Activated naive CD8-positive, alpha-beta T cell treated with anti-CD3 and anti-CD28 coated beads, Interleukin-2, amount 10 ng/mL, durations not matched to agents 7 days and 5 days (primary cell): ENCODE measurements at regions not wholly inside any gene's neighbourhood (a gene's known extent, or its start where the extent isn't known, plus 50 kb on each side); places are given as distances from the start of the nearest gene placed in this dataset.

ENCODE experiments used
- ATAC-seq: fragments of 150-1000 bp; cut with Tn5 transposase; one replicate; pipeline ENCODE4 v1.10.0; 2021; ENCODE audit warnings: low read depth, moderate library complexity
- POLR2A ChIA-PET: fragments of 350-600 bp; sonication (Branson Sonifier 250); formaldehyde crosslinking; loops from one replicate; lab custom pipeline; 2021; ENCODE audit warnings: antibody characterized with exemption; lab: Charles Lee
- DNase-seq: peaks from one replicate; pipeline ENCODE4 v3.0.0; 2021
- H3K27ac Mint-ChIP-seq: one replicate; pipeline ENCODE4 v1.8.0; 2022; ENCODE audit warnings: mild to moderate bottlenecking, mixed read lengths
- H3K27me3 Mint-ChIP-seq: one replicate; pipeline ENCODE4 v1.8.0; 2022; ENCODE audit warnings: mild to moderate bottlenecking, moderate library complexity, mixed read lengths
- H3K36me3 Mint-ChIP-seq: one replicate; pipeline ENCODE4 v1.8.0; 2021; ENCODE audit warnings: mild to moderate bottlenecking, mixed read lengths
- H3K4me1 Mint-ChIP-seq: one replicate; pipeline ENCODE4 v1.8.0; 2021; ENCODE audit warnings: mixed read lengths
- H3K4me3 Mint-ChIP-seq: one replicate; pipeline ENCODE4 v1.8.0; 2022; ENCODE audit warnings: mild to moderate bottlenecking, moderate library complexity, mixed read lengths
- H3K9me3 Mint-ChIP-seq: one replicate; pipeline ENCODE4 v1.8.0; 2021; ENCODE audit warnings: mixed read lengths

DNA sequence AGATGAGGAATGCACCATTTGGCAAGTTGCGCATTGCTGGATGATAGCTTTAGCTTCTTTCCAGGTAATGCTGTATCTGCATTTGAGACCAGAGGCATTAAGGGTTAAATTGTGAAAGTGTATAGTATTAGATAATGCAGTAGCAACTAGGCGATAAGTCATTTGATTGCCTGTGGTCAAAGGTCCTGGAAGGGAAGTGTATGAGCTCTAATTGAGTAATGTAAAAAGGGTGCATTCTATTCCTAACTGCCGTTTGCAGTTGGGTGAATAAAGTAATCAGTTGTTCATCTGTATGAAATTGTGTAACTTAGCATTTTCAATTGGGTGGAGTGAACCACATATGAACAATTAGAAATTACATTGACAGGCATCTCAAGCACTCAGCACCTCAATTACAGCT, 54.5 kb upstream of the WDR1 start:
- Mint-ChIP-seq H3K4me1 (peaks cover 6% of the 10 kb centered on the region), H3K36me3 (no peaks in the 10 kb centered on the region), H3K9me3 (peaks cover 2% of the 10 kb centered on the region), H3K27ac (no peak overlapping the region), H3K27me3 (peaks cover 6% of the 10 kb centered on the region), H3K4me3 (no peak overlapping the region)
- DNase-seq (no peak), ATAC-seq (no peak)
- POLR2A ChIA-PET = no interaction called here

GRCh38 chr4:10169839-10170387, 53.3 kb upstream of the WDR1 start:
- ATAC-seq (no peak), DNase-seq (no peak)
- peaks cover 6% of the 10 kb centered on the region for H3K27me3 Mint-ChIP-seq
- H3K27ac Mint-ChIP-seq = no peak overlapping the region
- H3K9me3 Mint-ChIP-seq = no peaks in the 10 kb centered on the region
- no peaks in the 10 kb centered on the region for H3K36me3 Mint-ChIP-seq
- POLR2A ChIA-PET = no interaction called here
- H3K4me1 Mint-ChIP-seq = peaks cover 8% of the 10 kb centered on the region
- H3K4me3 Mint-ChIP-seq = no peak overlapping the region

GRCh38 chr4:10168151-10168550, 51.6 kb upstream of the WDR1 start:
- Mint-ChIP-seq H3K4me1 (peaks cover 18% of the 10 kb centered on the region), H3K36me3 (no peaks in the 10 kb centered on the region), H3K27ac (no peak overlapping the region), H3K4me3 (no peak overlapping the region), H3K27me3 (peaks cover 3% of the 10 kb centered on the region), H3K9me3 (no peaks in the 10 kb centered on the region)
- POLR2A ChIA-PET = no interaction called here
- ATAC-seq = no peak
- no peak for DNase-seq

DNA sequence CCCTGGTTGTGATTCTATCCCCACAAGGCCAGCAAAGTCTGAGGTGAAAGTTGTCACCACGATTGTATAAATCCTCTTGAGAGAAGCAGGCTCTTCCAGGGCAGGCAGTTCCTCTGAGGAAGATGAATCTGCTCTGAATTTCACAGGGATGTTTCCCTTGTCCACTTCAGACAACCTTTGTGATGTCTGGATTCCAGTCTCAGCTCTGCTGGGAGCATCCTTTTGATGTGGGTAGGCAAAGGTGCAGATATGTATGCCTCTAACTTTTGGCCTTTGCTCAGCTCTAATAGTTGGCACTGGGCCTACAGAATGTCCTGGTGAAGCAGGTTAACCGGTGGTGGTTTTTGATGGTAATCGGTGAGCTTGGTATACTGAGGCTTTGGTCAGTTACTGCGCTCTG, 50.6 kb upstream of the WDR1 start:
- peaks cover 27% of the 10 kb centered on the region for H3K4me1 Mint-ChIP-seq
- POLR2A ChIA-PET = no interaction called here
- H3K27ac Mint-ChIP-seq = no peak overlapping the region
- H3K9me3 Mint-ChIP-seq = no peaks in the 10 kb centered on the region
- ATAC-seq (no peak), DNase-seq (no peak)
- H3K27me3 Mint-ChIP-seq = peaks cover 3% of the 10 kb centered on the region
- H3K4me3 Mint-ChIP-seq = no peak overlapping the region
- no peaks in the 10 kb centered on the region for H3K36me3 Mint-ChIP-seq
